H9 (cell line): ENCODE measurements at regions not wholly inside any gene's neighbourhood (a gene's known extent, or its start where the extent isn't known, plus 50 kb on each side); places are given as distances from the start of the nearest gene placed in this dataset.
"Not testable (repeated sequence)": the region's sequence is repeated elsewhere in the genome, so short reads cannot be mapped to it uniquely, and the experiment has no call there.

Experiments used
- DNase-seq: peaks from one replicate; pipeline ENCODE4 v3.0.0-alpha.2; 2017
- H2AFZ ChIP-seq: one replicate; pipeline ENCODE4 v1.6.1; 2013; ENCODE audit warnings: mild to moderate bottlenecking, low read length, control low read depth, moderate library complexity
- H2AK5ac ChIP-seq: 2 replicates; pipeline ENCODE4 v1.6.1; 2013; ENCODE audit warnings: low read length, control low read depth, mixed read lengths; ENCODE audit not compliant: insufficient read length
- H2BK120ac ChIP-seq: one replicate; pipeline ENCODE4 v1.6.1; 2013; ENCODE audit warnings: low read depth, mild to moderate bottlenecking, low read length, control low read depth, inconsistent platforms; ENCODE audit not compliant: poor library complexity, severe bottlenecking
- H2BK12ac ChIP-seq: 2 replicates; pipeline ENCODE4 v1.6.1; 2013; ENCODE audit warnings: low read length, control low read depth, mixed read lengths, low read depth; ENCODE audit not compliant: insufficient read length
- H2BK15ac ChIP-seq: 2 replicates; pipeline ENCODE4 v1.6.1; 2013; ENCODE audit warnings: low read depth, low read length, control low read depth
- H2BK20ac ChIP-seq: one replicate; pipeline ENCODE4 v1.6.1; 2013; ENCODE audit warnings: low read depth, mild to moderate bottlenecking, low read length, control low read depth, inconsistent platforms; ENCODE audit not compliant: poor library complexity, severe bottlenecking
- H2BK5ac ChIP-seq: 2 replicates; pipeline ENCODE4 v1.6.1; 2013; ENCODE audit warnings: low read length, control low read depth, mixed read lengths; ENCODE audit not compliant: insufficient read length
- H3K14ac ChIP-seq: 2 replicates; pipeline ENCODE4 v1.6.1; 2013; ENCODE audit warnings: low read length, control low read depth; ENCODE audit not compliant: insufficient read depth
- H3K18ac ChIP-seq: 2 replicates; pipeline ENCODE4 v1.6.1; 2013; ENCODE audit warnings: low read depth, mild to moderate bottlenecking, mixed read lengths, low read length, control low read depth; ENCODE audit not compliant: insufficient read length
- H3K23ac ChIP-seq: 2 replicates; pipeline ENCODE4 v1.6.1; 2013; ENCODE audit warnings: low read length, control low read depth, mixed read lengths, low read depth; ENCODE audit not compliant: insufficient read length
- H3K23me2 ChIP-seq: 2 replicates; pipeline ENCODE4 v1.6.1; 2013; ENCODE audit warnings: low read depth, mild to moderate bottlenecking, mixed read lengths, low read length, control low read depth; ENCODE audit not compliant: insufficient read length, poor library complexity, severe bottlenecking
- H3K27ac ChIP-seq: 2 replicates; pipeline ENCODE4 v1.5.1; 2013; ENCODE audit warnings: low read length, control low read depth, mixed read lengths, low read depth; ENCODE audit not compliant: insufficient read length
- H3K27me3 ChIP-seq: 2 replicates; pipeline ENCODE4 v1.6.1; 2013; ENCODE audit warnings: low read length, control low read depth, inconsistent platforms; ENCODE audit not compliant: insufficient read depth
- H3K4ac ChIP-seq: 2 replicates; pipeline ENCODE4 v1.6.1; 2013; ENCODE audit warnings: low read depth, mild to moderate bottlenecking, control low read depth, inconsistent platforms, low read length, moderate library complexity
- H3K4me1 ChIP-seq: 2 replicates; pipeline ENCODE4 v1.6.1; 2013; ENCODE audit warnings: low read length, control low read depth, inconsistent platforms; ENCODE audit not compliant: insufficient read depth
- H3K4me2 ChIP-seq: 2 replicates; pipeline ENCODE4 v1.6.1; 2013; ENCODE audit warnings: low read length, control low read depth, mixed read lengths; ENCODE audit not compliant: insufficient read length, insufficient read depth
- H3K56ac ChIP-seq: 2 replicates; pipeline ENCODE4 v1.6.1; 2013; ENCODE audit warnings: low read depth, mild to moderate bottlenecking, mixed read lengths, low read length, control low read depth; ENCODE audit not compliant: insufficient read length
- H3K79me1 ChIP-seq: 2 replicates; pipeline ENCODE4 v1.6.1; 2013; ENCODE audit warnings: low read depth, mild to moderate bottlenecking, moderate library complexity, low read length, control low read depth, inconsistent platforms; ENCODE audit not compliant: insufficient read depth, poor library complexity, severe bottlenecking
- H3K79me2 ChIP-seq: 2 replicates; pipeline ENCODE4 v1.6.1; 2013; ENCODE audit warnings: low read length, control low read depth, inconsistent platforms; ENCODE audit not compliant: insufficient read depth
- H3K9ac ChIP-seq: 2 replicates; pipeline ENCODE4 v1.6.1; 2013; ENCODE audit warnings: low read length, control low read depth, mixed read lengths; ENCODE audit not compliant: insufficient read length; ENCODE audit errors: extremely low read depth
- H3K9me3 ChIP-seq: one replicate; pipeline ENCODE4 v1.6.1; 2013; ENCODE audit warnings: low read depth, low read length, inconsistent platforms; ENCODE audit not compliant: control insufficient read depth
- H3T11ph ChIP-seq: one replicate; pipeline ENCODE4 v1.6.1; 2013; ENCODE audit warnings: mild to moderate bottlenecking, low read length, control low read depth, inconsistent platforms
- H4K20me1 ChIP-seq: one replicate; pipeline ENCODE4 v1.6.1; 2013; ENCODE audit not compliant: control insufficient read depth, insufficient read length, insufficient read depth
- H4K5ac ChIP-seq: 2 replicates; pipeline ENCODE4 v1.6.1; 2013; ENCODE audit warnings: low read depth, mild to moderate bottlenecking, mixed read lengths, low read length, control low read depth; ENCODE audit not compliant: insufficient read length
- H4K8ac ChIP-seq: replicated peaks from 2 replicates; pipeline ENCODE4 v1.6.1; 2013; ENCODE audit warnings: low read length, control low read depth, mixed read lengths, low read depth; ENCODE audit not compliant: insufficient read length
- H4K91ac ChIP-seq: 2 replicates; pipeline ENCODE4 v1.6.1; 2013; ENCODE audit warnings: low read depth, mild to moderate bottlenecking, moderate library complexity, mixed read lengths, low read length, control low read depth; ENCODE audit not compliant: insufficient read length
- H3K27ac Mint-ChIP-seq, 3 experiments: 2 replicates in 2 of 3; 3 replicates in 1 of 3; pipeline ENCODE4 v1.8.0; 2020 to 2021; ENCODE audit warnings: mixed read lengths in 3 of 3, mild to moderate bottlenecking in 1 of 3, moderate library complexity in 1 of 3
- H3K27me3 Mint-ChIP-seq: 2 replicates; pipeline ENCODE4 v1.8.0; 2021; ENCODE audit warnings: low read depth, mild to moderate bottlenecking, moderate library complexity, mixed read lengths
- H3K36me3 Mint-ChIP-seq, 3 experiments: 2 replicates in 2 of 3; 3 replicates in 1 of 3; pipeline ENCODE4 v1.8.0; 2020 to 2021; ENCODE audit warnings: low read depth in 3 of 3, mixed read lengths in 3 of 3; ENCODE audit not compliant: insufficient read depth in 1 of 3
- H3K4me1 Mint-ChIP-seq, 2 experiments: 2 replicates each; pipeline ENCODE4 v1.8.0; 2020; ENCODE audit warnings: mixed read lengths in 2 of 2
- H3K4me3 Mint-ChIP-seq, 2 experiments: 2 replicates in 1 of 2; 3 replicates in 1 of 2; pipeline ENCODE4 v1.8.0; 2020 to 2021; ENCODE audit warnings: mild to moderate bottlenecking in 2 of 2, mixed read lengths in 2 of 2, moderate library complexity in 1 of 2
- H3K9me3 Mint-ChIP-seq, 2 experiments: 2 replicates in 1 of 2; 3 replicates in 1 of 2; pipeline ENCODE4 v1.8.0; 2020; ENCODE audit warnings: mild to moderate bottlenecking in 2 of 2, mixed read lengths in 2 of 2, moderate library complexity in 1 of 2
- WGBS: extraction: QIAGEN DNeasy Blood & Tissue Kit; methylation state at CpG from one replicate; pipeline ENCODE4 v1.1.7; 2013; ENCODE audit warnings: missing lambda C conversion rate, low lambda C conversion rate, mixed read lengths; ENCODE audit not compliant: insufficient read length; ENCODE audit errors: extremely low coverage; 5-methylcytosine and 5-hydroxymethylcytosine counted together
- TF ChIP-seq, protein P1 (sequence below): fragments of 200-600 bp; sonication (generic); conservative IDR thresholded peaks from 3 replicates; pipeline ENCODE4 v1.8.0; 2021; ENCODE audit warnings: antibody characterized with exemption, mild to moderate bottlenecking

DNA sequence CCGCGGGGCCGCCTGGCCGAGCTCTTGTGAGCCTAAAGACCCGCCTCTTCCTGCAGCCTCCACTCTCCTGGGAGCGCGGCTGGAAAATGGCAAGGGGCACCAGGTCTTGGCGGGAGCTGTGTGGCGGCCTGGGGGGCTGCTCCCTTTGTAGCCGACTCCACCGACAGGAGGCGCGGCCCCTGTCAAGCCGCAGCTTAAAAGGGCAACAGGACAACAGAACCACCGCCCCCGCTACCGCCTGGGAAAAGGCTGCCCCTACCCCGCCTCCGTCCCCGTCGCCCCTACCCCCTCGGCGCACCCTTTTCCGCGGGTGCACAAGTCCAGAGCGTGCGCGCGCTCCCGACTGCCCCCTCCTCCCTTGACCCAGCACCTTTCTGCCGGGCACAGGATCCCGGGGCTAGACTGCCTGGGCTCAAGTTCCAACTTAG is 60.3 kb downstream of the GOLGA8K start:
- TF ChIP-seq, protein P1, sequence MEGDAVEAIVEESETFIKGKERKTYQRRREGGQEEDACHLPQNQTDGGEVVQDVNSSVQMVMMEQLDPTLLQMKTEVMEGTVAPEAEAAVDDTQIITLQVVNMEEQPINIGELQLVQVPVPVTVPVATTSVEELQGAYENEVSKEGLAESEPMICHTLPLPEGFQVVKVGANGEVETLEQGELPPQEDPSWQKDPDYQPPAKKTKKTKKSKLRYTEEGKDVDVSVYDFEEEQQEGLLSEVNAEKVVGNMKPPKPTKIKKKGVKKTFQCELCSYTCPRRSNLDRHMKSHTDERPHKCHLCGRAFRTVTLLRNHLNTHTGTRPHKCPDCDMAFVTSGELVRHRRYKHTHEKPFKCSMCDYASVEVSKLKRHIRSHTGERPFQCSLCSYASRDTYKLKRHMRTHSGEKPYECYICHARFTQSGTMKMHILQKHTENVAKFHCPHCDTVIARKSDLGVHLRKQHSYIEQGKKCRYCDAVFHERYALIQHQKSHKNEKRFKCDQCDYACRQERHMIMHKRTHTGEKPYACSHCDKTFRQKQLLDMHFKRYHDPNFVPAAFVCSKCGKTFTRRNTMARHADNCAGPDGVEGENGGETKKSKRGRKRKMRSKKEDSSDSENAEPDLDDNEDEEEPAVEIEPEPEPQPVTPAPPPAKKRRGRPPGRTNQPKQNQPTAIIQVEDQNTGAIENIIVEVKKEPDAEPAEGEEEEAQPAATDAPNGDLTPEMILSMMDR = peak; percentile 27; the same call in 1 of the 3 replicates
- H3K27me3 ChIP-seq, H3K4me1 Mint-ChIP-seq, H3T11ph ChIP-seq, H2BK20ac ChIP-seq, H3K9ac ChIP-seq, H4K20me1 ChIP-seq, H3K27me3 Mint-ChIP-seq, H3K9me3 Mint-ChIP-seq, H3K56ac ChIP-seq, H3K14ac ChIP-seq, H3K36me3 Mint-ChIP-seq, H3K18ac ChIP-seq, H2AFZ ChIP-seq, H2BK15ac ChIP-seq, H4K91ac ChIP-seq, H2BK12ac ChIP-seq, H3K9me3 ChIP-seq, H3K23me2 ChIP-seq, H4K5ac ChIP-seq, H3K79me2 ChIP-seq, H3K27ac ChIP-seq, H2BK5ac ChIP-seq, H3K23ac ChIP-seq, H3K4me3 Mint-ChIP-seq, H2BK120ac ChIP-seq, H3K4ac ChIP-seq, H3K27ac Mint-ChIP-seq, H3K79me1 ChIP-seq, H4K8ac ChIP-seq, H2AK5ac ChIP-seq, H3K4me2 ChIP-seq, H3K4me1 ChIP-seq: not testable (repeated sequence)
- DNase-seq = peak; percentile 49
- no CpG with 5 or more reads among the region's 32 CpGs for WGBS

- H2BK15ac ChIP-seq, H3K9ac ChIP-seq, H3K9me3 Mint-ChIP-seq, H3K4me1 ChIP-seq, H3K27me3 Mint-ChIP-seq, H3K4ac ChIP-seq, H3K4me3 Mint-ChIP-seq, H3K56ac ChIP-seq, H3K4me2 ChIP-seq, H4K91ac ChIP-seq, H3K4me1 Mint-ChIP-seq, H4K8ac ChIP-seq, H3K27ac ChIP-seq, H3T11ph ChIP-seq, H3K79me1 ChIP-seq, H3K79me2 ChIP-seq, H2BK12ac ChIP-seq, H2AK5ac ChIP-seq, H3K27ac Mint-ChIP-seq, H3K36me3 Mint-ChIP-seq, H4K5ac ChIP-seq, H3K23ac ChIP-seq, DNase-seq, H3K14ac ChIP-seq, H3K27me3 ChIP-seq, H3K23me2 ChIP-seq, H2AFZ ChIP-seq, H2BK5ac ChIP-seq, H2BK120ac ChIP-seq, H2BK20ac ChIP-seq, H3K9me3 ChIP-seq, H4K20me1 ChIP-seq, H3K18ac ChIP-seq: not testable (repeated sequence)
- WGBS = no CpG with 5 or more reads among the region's 39 CpGs
Measured at GRCh38 chr15:32342268-32342667, 60.8 kb downstream of the GOLGA8K start.
